IMR-90 (cell line): ENCODE measurements at regions not wholly inside any gene's neighbourhood (a gene's known extent, or its start where the extent isn't known, plus 50 kb on each side); places are given as distances from the start of the nearest gene placed in this dataset.

Experiments used
- ATAC-seq: fragments of 200-7000 bp; cut with Tn5 transposase; 2 replicates; pipeline ENCODE4 v1.9.1; 2020; ENCODE audit warnings: low read depth, mild to moderate bottlenecking, moderate library complexity
- BruUV-seq: library from RNA; stranded (reverse); fragments of 400-500 nt; replicated peaks from 2 replicates; lab custom pipeline; 2021; lab: Mats Ljungman, UMichigan
- CTCF ChIA-PET: fragments of 300-600 bp; formaldehyde crosslinking; extraction: SDS; loops from one replicate; lab custom pipeline; 2021; ENCODE audit warnings: antibody characterized with exemption; lab: Yijun Ruan, JAX
- POLR2A ChIA-PET: fragments of 300-600 bp; sonication (Branson Sonifier 250); formaldehyde crosslinking; loops from one replicate; lab custom pipeline; 2022; ENCODE audit warnings: antibody characterized with exemption; ENCODE audit not compliant: unreplicated experiment; lab: Charles Lee
- DNase-seq: peaks from one replicate; pipeline ENCODE4 v3.0.0; 2013
- H2AFZ ChIP-seq: replicated peaks from 2 replicates; pipeline ENCODE3; 2013; ENCODE audit warnings: low read length, mild to moderate bottlenecking; ENCODE audit not compliant: poor library complexity
- H2AK5ac ChIP-seq: 2 replicates; pipeline ENCODE4 v1.6.1; 2013; ENCODE audit warnings: low read depth, low read length, inconsistent platforms
- H2AK9ac ChIP-seq: replicated peaks from 2 replicates; pipeline ENCODE3; 2013; ENCODE audit warnings: mild to moderate bottlenecking, low read depth, low read length, moderate library complexity; ENCODE audit not compliant: poor library complexity
- H2BK120ac ChIP-seq: 2 replicates; pipeline ENCODE4 v1.6.1; 2013; ENCODE audit warnings: low read depth, low read length, inconsistent platforms
- H2BK15ac ChIP-seq: 3 replicates; pipeline ENCODE4 v1.6.1; 2013; ENCODE audit warnings: low read depth, low read length, inconsistent platforms
- H2BK20ac ChIP-seq: 2 replicates; pipeline ENCODE4 v1.6.1; 2013; ENCODE audit warnings: low read depth, mild to moderate bottlenecking, inconsistent platforms, low read length, moderate library complexity
- H2BK5ac ChIP-seq: 2 replicates; pipeline ENCODE4 v1.6.1; 2013; ENCODE audit warnings: mild to moderate bottlenecking, low read depth, low read length, inconsistent platforms; ENCODE audit not compliant: poor library complexity, severe bottlenecking
- H3K14ac ChIP-seq: replicated peaks from 2 replicates; pipeline ENCODE4 v1.6.1; 2013; ENCODE audit warnings: low read depth, low read length, inconsistent platforms
- H3K18ac ChIP-seq: 2 replicates; pipeline ENCODE4 v1.6.1; 2013; ENCODE audit warnings: low read depth, low read length, control low read depth
- H3K23ac ChIP-seq: 2 replicates; pipeline ENCODE4 v1.6.1; 2013; ENCODE audit warnings: low read depth, low read length, inconsistent platforms
- H3K27ac ChIP-seq: 2 replicates; pipeline ENCODE4 v1.5.1; 2013; ENCODE audit warnings: mild to moderate bottlenecking, control low read depth, low read length; ENCODE audit not compliant: insufficient read depth
- H3K27me3 ChIP-seq: 2 replicates; pipeline ENCODE4 v1.6.1; 2013; ENCODE audit warnings: low read length; ENCODE audit not compliant: control insufficient read depth, insufficient read depth
- H3K36me3 ChIP-seq: 2 replicates; pipeline ENCODE4 v1.6.1; 2013; ENCODE audit warnings: low read length, mixed read lengths; ENCODE audit not compliant: control insufficient read depth, insufficient read depth
- H3K4ac ChIP-seq: 2 replicates; pipeline ENCODE4 v1.6.1; 2013; ENCODE audit warnings: low read depth, low read length, inconsistent platforms
- H3K4me1 ChIP-seq: 2 replicates; pipeline ENCODE4 v1.6.1; 2013; ENCODE audit warnings: low read length, mixed read lengths; ENCODE audit not compliant: control insufficient read depth, insufficient read depth
- H3K4me2 ChIP-seq: 2 replicates; pipeline ENCODE4 v1.6.1; 2013; ENCODE audit warnings: low read depth, mild to moderate bottlenecking, control low read depth, low read length, moderate library complexity
- H3K4me3 ChIP-seq: 2 replicates; pipeline ENCODE4 v1.5.1; 2013; ENCODE audit warnings: low read depth, mild to moderate bottlenecking, control low read depth, low read length, moderate library complexity; ENCODE audit not compliant: insufficient read depth
- H3K56ac ChIP-seq: 2 replicates; pipeline ENCODE4 v1.6.1; 2013; ENCODE audit warnings: low read length, inconsistent platforms; ENCODE audit not compliant: insufficient read depth; ENCODE audit errors: extremely low read depth
- H3K79me1 ChIP-seq, 2 experiments: 2 replicates each; pipeline ENCODE4 v1.6.1; 2013; ENCODE audit warnings: low read length in 2 of 2, inconsistent platforms in 1 of 2, low read depth in 1 of 2
- H3K9ac ChIP-seq: 2 replicates; pipeline ENCODE4 v1.6.1; 2013; ENCODE audit warnings: low read depth, low read length, control low read depth
- H3K9me1 ChIP-seq: 2 replicates; pipeline ENCODE4 v1.6.1; 2013; ENCODE audit warnings: low read length, inconsistent platforms; ENCODE audit not compliant: insufficient read depth
- H3K9me3 ChIP-seq: 2 replicates; pipeline ENCODE4 v1.6.1; 2013; ENCODE audit warnings: low read length; ENCODE audit not compliant: control insufficient read depth, insufficient read depth
- H4K20me1 ChIP-seq: 2 replicates; pipeline ENCODE4 v1.6.1; 2013; ENCODE audit warnings: low read length, inconsistent platforms; ENCODE audit not compliant: insufficient read depth
- H4K5ac ChIP-seq: 2 replicates; pipeline ENCODE4 v1.6.1; 2013; ENCODE audit warnings: mild to moderate bottlenecking, low read depth, low read length, control low read depth
- H4K8ac ChIP-seq, 2 experiments: 2 replicates each; pipeline ENCODE4 v1.6.1; 2013; ENCODE audit warnings: low read depth in 2 of 2, low read length in 2 of 2, control low read depth in 1 of 2, inconsistent platforms in 1 of 2
- H4K91ac ChIP-seq: 2 replicates; pipeline ENCODE4 v1.6.1; 2013; ENCODE audit warnings: low read depth, low read length, inconsistent platforms; ENCODE audit not compliant: insufficient read depth
- CEBPB ChIP-seq: IDR thresholded peaks from 2 replicates; pipeline ENCODE4 v1.6.1; 2012; ENCODE audit warnings: low read depth, low read length, improper control_type of control experiment
- MAFK ChIP-seq: IDR thresholded peaks from 2 replicates; pipeline ENCODE4 v1.6.1; 2012; ENCODE audit warnings: low read depth, low read length, improper control_type of control experiment
- WGBS, 2 experiments: methylation state at CpG; one replicate each; pipeline versions ENCODE4 v1.1.5 to v1.1.7; 2013; ENCODE audit warnings: missing lambda C conversion rate in 2 of 2; ENCODE audit not compliant: insufficient read length in 1 of 2; ENCODE audit errors: extremely low coverage in 2 of 2; 5-methylcytosine and 5-hydroxymethylcytosine counted together
- dilution Hi-C: fragments of 300-500 bp; cut with HindIII; formaldehyde crosslinking; loops from one replicate; pipeline ENCODE4 v1.14.3; 2018; ENCODE audit warnings: low sequenced_read_pairs; ENCODE audit not compliant: unreplicated experiment
- in situ Hi-C: fragments of 300-500 bp; cut with MboI; formaldehyde crosslinking; loops from 3 replicates; pipeline ENCODE4 v1.14.3; 2019; ENCODE audit warnings: low sequenced_read_pairs, inconsistent platforms, mixed read lengths
- intact Hi-C: fragments of 100-400 bp; cut with micrococcal nuclease; formaldehyde crosslinking; loops from 2 replicates; pipeline ENCODE4 v1.10.0; 2022

DNA sequence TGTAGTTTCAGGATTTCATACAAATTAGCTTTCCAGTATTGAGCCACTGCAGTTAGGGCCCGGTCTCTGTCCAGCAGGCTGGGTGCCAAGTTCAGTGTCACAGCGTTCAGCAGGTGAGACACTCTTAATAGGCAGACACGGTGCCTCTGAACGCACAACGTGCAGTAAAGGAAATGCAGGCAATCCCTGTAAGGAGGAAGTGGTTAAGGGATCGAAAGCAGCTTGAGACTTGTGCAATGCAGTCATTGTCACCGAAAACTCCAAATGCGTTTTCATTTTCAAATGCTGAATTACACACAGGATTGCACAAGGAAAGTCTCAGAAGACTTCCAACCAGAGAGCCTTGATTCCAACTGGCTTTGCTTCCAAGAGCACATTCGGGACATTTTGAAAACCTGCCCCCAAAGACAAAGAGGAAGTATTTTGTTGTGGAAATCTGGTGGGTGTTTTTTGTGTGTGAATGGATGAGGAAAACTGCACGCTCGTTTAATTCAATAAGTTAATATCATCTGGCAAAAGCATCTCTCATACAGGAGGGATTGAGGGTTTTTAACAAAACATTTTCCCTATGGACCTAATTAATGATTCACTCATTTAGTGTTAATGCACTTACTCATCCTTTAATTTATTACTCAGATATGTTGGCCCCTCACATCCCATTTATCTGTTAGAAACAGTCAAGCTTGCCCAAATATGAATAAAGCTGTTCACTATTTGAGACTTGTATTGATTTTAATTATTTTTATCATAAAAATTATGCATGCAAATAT lies 61.6 kb downstream of the PTGS2 start:
- ATAC-seq (no peak), DNase-seq (no peak)
- H3K4me1 ChIP-seq = no peaks in the 10 kb centered on the region
- TF ChIP-seq CEBPB (0 out of 2 replicates have a peak, but pooled peaks have one; percentile 28), MAFK (no peak)
- H3K14ac ChIP-seq = no peak overlapping the region
- H4K5ac ChIP-seq = no peak overlapping the region
- CTCF ChIA-PET = no interaction called here
- H3K36me3 ChIP-seq = no peaks in the 10 kb centered on the region
- H2AK5ac ChIP-seq = no peak overlapping the region
- H2AFZ ChIP-seq = peak overlapping the region; percentile 82
- no peak overlapping the region for H2BK120ac ChIP-seq
- no peak overlapping the region for H4K91ac ChIP-seq
- dilution Hi-C loops (loop anchor here (25.0 kb wide), 1 partner anchor 369 kb away; no protein-coding TSS in a partner anchor), in situ Hi-C loops (no loop called here), intact Hi-C loops (no loop called here)
- H3K9me1 ChIP-seq = 0 out of 2 replicates have a peak, but pooled peaks cover 2% of the 10 kb centered on the region
- no TSS peak for BruUV-seq
- no peak overlapping the region; the same call in 1 of the 2 replicates for H3K4me2 ChIP-seq
- no peak overlapping the region for H3K9ac ChIP-seq
- no peak overlapping the region for H2BK5ac ChIP-seq
- H3K56ac ChIP-seq = no peak overlapping the region
- H3K9me3 ChIP-seq = no peaks in the 10 kb centered on the region
- H4K20me1 ChIP-seq = no peaks in the 10 kb centered on the region
- no peaks in the 10 kb centered on the region for H3K27me3 ChIP-seq
- no peaks in the 10 kb centered on the region for H3K79me1 ChIP-seq
- H3K27ac ChIP-seq = no peak overlapping the region
- no peak overlapping the region for H3K4me3 ChIP-seq
- H4K8ac ChIP-seq = no peak overlapping the region
- WGBS, 2 experiments = no CpG with 5 or more reads among the region's 11 CpGs
- no peak overlapping the region for H3K23ac ChIP-seq
- no peak overlapping the region for H3K4ac ChIP-seq
- POLR2A ChIA-PET = no interaction called here
- no peak overlapping the region for H2AK9ac ChIP-seq
- H3K18ac ChIP-seq = no peak overlapping the region
- H2BK20ac ChIP-seq = no peak overlapping the region
- no peak overlapping the region for H2BK15ac ChIP-seq
